Pulmonary artery endothelial cell (primary cell): ENCODE measurements at regions not wholly inside any gene's neighbourhood (a gene's known extent, or its start where the extent isn't known, plus 50 kb on each side); places are given as distances from the start of the nearest gene placed in this dataset.
A peak's percentile ranks its signal among the peaks of the same experiment; 100 is the strongest.

ENCODE experiments used
- DNase-seq: peaks from one replicate; pipeline ENCODE4 v3.0.0-alpha.2; 2011; ENCODE audit warnings: low read depth, low spot score

DNA sequence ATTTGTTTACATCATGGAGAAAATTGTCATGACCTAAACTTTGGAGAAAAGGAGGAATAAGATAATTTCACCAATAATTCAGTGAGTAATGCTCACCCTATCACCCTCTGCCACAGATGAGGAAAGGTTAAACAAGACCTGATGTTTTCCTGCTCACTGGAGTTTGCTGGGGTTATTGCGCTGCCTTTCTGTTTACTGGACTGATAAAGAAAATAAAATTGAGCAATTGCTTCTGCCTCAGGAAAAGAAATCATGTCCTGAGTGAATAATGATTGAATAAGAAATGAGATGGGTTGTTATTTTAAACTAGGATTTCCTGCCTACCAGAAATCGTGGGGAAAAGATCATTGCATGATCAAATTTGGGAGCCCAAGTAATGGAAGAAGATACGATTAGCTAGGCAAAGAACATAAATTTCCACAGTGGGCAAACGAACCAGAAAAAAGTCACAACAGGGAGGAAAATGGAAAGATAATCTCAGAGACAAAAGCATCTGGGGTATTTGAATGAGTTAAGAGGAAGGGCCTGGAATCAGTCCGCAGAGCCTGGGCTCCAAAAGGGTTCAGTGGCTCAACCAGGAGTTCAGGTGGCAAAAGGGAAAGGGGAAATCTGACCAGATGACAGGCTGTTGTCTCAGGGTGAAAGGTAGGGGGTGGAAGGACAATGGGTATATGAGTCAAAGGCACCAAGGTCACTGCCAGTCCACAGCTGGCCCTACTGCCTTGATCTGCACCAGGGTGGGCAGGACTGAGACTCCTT lies 146.8 kb downstream of the FAM43A start:
- peak; percentile 13 for DNase-seq

DNA sequence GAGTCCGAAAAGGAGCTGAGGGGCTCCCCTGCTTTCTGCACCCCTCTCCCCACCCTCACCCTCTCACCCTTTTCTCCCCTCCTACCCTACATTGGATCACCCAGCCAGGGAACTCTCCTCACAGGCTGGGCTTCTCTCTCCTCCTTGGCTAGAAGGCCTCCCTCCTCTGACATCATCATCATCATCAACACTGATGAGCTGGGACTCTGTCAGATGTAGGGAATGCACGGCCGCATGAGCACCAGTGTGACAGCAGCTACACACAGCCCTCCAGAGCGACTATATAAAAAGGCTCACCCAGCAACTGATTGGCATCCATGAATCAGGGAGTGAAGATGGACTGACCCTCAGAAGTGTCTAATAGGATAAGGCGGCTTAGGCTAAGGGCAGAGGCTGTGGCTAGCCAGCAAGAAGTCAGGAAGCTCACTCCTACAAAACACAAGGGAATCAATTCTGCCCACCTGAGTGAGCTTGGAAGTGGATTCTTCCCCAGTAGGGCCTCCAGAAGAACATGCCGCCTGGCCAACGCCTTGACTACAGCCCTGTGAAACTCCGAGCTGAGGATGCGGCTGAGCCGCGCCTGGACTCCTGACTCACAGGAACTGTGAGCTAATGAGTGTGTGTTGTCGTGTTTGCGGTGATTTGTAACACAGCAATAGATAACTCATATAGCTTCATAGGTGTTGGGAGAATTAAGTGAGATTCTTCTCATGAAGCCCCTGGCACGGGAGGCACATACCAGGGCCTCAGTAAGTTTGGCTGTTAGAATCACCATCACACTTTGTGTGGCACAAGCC lies 147.6 kb downstream of the FAM43A start:
- DNase-seq, result peak; percentile 46

DNA sequence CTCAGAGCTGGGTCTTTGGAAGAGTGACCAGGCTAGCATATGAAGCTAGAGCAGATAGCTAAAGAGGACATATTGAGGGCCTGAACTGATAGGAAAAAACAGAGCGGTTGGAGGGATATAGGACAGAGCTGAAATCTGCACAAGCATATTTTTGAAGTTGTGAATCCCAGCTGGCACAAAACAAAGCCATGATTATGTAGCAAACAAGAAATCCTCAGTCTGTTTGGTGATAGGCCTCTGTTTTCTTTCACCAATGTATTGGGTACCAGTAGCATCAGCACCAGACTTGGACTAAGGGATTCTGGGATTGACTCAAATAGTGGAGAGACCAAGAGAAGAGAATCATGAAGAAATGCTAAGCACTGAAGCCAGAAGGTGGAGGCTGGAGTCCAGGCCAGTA lies 151.0 kb downstream of the FAM43A start:
- DNase-seq, result no peak

DNA sequence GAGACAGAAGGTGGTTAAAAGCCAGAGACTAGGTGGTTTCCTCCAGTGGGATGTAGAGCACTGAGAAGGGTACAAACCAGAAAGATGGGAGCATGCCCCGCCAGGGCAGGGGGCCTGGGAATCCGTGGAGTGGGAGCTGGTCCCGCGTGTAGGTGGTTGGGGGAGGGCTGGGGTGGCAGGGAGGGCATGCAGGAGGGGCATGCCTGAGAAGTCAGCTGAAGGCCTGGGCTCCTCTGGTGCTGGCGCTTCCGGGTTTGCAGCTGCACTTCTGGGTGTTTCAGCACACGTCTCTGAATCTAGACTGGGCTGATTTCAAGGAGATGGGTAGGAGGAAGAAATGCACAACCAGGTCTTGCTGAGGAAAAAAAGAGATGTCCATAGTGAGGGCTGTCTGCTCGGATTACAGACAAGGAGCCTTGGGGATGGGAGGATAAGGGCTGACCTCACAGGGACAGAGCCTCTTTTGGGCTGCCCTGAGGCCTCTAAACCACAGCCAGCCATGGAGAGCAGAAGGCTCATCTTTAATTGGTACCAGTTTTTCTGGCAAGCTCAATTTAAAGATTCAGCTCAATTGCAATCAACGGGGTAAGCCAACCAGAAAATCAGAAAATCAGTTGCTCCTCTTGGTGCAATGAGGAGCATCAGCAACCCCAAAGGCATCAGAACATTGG lies 151.9 kb downstream of the FAM43A start:
- DNase-seq, result no peak

DNA sequence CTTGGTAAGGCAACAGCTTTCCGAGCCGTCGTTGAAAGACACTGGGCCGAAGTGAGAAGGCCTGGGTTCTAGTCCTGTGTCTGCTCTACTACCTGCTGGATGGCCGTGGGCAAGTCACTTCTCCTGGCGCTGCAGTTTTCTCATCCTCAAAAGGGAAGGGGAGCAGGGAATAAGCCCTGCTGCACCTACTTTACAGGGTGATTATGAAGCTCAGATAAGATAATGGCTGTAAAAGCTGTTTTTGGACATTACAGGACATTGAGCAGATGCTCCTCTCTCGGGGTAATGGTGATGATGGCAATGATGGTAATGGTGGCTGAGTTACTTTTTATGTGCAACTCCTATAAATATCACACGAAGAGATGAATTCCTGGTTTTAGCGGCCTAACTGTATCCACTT lies 152.6 kb downstream of the FAM43A start:
- DNase-seq, result no peak

DNA sequence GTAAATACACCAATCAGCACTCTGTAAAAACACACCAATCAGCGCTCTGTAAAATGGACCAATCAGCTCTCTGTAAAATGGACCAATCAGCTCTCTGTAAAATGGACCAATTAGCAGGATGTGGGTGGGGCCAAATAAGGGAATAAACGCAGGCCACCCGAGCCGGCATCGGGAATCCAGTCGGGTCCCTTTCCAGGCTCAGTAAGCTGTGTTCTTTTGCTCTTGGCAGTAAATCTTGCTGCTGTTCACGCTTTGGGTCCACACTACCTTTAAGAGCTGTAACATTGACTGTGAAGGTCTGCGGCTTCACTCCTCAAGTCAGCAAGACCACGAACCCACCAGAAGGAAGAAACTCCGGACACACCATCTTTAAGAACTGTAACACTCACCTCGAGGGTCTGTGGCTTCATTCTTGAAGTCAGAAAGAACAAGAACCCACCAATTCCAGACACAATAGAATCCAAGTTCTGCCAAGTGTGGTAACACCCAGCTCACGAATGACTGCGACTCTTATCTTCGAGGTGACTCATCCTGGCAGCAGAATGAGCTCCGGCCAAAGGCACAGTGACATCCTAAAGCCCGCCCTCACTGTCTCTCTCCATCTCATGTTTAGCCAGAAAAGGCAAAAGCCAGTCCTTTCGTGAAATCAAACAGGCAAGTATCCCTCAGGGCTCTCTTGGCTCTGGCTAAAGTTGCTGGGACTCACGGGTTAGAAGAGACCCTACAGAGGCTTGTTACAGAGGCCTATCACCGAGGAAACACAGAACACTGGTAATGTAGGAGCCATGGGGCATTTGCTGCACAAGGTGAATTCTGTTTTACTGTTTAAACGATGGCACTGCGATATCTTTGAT lies 155.2 kb downstream of the FAM43A start:
- DNase-seq, result peak; percentile 36

DNA sequence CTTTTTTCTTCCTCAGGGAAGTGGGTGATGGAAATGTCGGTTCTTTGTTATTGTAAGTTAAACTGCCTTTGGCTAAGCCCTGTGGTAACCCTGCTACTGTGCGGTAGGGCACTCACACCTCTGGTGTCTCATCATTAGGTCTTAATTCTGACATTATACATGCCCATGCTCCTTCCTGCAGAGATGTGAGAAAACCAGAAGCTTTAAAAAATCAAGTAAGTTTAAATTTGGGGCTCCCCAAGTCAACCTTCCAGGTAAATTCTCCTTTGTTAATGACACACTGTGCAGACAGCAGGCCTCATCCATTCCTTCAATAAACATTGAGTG lies 155.8 kb downstream of the FAM43A start:
- DNase-seq, result no peak

DNA sequence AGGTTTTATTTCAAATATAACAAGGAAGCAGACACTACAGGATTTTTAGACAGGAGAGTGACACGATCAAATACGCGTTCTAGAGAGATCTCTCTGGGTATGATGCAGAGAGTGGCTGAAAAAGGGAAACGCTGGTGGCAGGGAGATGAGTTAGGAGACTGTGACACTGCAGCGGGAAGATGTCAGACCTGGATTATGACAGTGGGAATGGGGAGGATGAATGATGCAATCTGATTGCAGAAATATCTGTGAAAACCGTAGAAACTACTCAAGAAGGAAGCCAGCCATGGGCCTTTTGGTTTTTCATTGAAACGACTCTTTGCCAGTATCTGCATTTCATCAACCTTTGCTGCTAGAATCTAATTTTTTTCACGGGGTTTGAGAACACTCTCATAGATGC lies 157.9 kb downstream of the FAM43A start:
- DNase-seq, result no peak

DNA sequence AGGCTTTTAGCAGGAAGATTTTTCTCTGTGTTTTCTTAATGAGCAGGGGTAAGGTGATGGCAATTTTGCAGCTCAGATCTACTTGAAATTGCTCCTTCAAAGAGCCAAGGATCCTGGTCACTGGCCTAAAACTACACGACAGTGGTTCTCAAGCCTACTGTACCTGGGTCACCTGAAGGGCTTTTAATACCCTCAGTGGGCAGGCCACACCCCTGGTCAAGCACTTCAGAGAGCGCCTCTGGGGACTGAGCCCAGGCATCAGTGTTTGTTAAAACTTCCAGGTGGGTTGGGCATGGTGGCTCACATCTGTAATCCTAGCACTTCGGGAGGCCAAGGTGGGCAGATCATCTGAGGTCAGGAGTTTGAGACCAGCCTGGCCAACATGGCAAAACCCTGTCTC lies 158.4 kb downstream of the FAM43A start:
- DNase-seq, result no peak

DNA sequence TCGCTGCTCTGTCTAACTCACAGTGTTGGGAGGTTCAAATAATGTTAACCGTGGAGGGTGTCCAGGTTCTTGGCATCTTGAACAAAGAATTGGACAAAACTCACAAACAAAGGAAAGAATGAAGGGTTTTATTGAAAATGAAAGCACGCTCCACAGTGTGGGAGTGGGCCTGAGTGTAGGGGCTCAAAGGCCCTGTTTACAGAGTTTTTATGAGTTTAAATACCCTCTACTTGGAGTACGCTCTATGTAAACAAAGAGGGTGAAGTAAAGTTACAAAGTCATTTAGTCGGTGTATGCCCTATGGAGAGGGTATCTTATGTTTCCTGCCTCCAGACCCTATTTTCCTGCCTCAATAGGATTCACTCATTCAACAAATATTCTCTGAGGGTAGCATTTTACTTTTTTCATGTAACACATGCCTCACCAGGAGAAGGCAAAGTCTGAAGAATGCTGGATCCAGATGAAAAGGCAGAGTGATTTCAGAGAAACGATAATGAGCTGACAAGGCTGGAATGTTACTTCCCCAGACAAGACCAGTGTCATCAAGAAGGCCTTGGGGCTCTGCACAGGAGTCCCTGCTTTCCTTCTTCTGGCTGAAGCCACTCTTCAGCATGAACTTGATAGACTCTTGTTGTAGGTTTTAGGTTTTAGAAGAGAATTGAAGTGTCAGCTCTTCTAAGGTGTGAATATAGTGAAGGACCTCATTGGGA lies 163.6 kb downstream of the FAM43A start:
- DNase-seq, result no peak

DNA sequence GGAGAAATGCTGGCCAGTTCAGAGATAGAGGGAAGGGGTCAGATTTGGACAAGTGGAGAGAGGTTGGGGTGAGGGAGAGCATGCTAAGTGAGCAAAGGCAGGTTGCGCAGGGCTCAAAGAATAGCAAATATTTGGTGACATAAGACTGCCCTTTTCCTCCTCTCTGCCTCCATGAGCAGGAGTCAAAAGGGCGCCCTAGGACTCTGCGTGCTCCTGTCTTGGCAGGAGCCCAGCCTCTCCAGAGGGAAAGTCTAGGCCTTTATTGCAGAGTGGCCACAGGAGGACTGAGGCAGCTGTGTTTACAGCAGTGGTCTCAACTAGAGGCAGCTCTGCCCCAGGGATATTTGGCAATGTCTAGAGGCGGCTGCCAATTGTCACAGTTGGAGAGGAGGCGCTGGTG lies 165.6 kb downstream of the FAM43A start:
- no peak for DNase-seq

DNA sequence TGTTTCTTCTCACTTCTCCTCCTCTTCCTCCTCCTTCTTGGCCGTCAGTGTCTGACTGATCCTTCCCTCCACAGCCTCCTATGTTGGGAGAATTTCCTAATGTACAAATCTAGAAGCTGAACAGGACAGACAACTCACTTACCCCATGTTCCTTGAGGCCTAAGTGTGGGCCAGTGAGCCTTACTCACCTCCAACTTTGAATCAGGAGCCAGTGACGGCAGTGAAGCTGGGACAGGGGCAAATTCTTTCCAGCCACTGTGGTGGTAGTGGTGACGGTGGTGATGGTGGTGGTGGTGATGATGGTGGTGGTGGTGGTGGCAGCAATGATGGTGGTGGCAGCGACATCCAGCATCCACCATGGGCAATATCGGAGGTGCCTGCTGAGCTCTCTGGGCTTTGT lies 166.3 kb downstream of the FAM43A start:
- DNase-seq, result no peak

DNA sequence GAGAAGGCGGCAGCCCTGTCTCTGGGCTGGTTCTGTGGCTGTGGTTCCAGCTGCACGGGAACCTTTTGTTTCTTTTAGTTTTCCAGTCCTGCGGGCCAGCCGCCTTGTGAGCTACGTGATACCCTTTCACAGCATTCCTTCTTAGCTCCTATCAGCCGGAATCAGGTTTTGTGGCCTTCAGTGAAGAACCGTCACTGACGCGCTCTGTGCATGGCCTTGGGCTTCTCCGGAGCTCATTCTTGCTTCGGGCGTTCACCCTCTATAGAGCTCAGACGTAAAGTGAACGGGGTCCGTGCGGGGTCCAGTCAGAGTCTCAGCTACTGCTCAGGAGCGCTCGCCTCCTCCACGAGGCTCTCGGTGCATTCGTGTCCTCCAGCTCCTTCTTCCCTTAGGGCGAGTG lies 166.7 kb downstream of the FAM43A start:
- no peak for DNase-seq

DNA sequence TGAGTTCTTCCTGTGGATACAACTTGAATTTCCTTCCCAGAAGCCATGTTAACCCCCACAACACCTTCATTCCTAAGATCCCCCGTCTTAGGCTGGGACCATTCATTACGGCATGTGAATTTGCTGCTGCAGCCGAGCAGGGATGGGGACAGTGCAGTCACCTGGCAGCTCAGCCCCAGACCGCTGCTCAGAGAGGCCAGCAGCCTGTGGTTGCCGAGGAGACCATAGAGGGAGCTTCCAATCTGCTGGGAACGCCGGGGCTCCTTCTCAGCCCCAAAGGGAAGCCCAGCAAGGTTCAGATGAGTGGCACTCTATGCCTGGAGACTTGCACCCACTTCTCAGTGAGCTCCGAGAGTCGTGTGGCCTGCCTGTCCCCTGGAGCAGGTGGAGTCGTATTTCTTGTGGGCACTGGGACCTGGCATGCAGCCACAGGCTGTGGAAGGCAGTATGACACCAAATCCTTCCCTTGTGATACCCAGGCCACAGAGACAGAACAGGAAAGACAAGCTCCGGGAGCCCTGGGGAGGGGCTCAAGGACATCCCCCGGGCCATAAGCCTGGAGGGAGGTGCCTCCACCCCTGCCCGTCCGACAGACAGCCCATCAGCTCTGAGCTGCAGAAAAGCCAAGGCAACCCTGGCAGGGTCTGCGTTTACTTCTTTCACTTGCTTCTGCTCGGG lies 167.3 kb downstream of the FAM43A start:
- DNase-seq, result no peak

DNA sequence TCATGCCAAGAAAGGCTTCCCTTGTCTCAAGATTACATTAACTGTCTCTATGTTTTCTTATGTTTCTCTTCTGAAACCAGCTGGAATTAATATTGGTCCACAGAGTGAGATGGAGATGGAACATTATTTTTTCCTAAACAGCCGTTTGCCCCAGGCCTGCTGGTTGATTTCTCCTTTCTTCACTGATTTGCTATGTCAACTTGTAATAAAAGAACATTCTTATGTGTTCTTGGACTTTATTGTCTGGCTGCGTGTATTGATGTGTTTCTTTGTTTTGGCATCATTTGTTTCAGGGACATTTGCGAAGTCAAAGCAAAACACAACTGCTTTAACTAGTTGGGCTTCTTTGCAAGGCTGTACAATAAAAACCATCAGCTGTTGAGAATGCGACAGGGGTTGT lies 168.5 kb downstream of the FAM43A start:
- no peak for DNase-seq

DNA sequence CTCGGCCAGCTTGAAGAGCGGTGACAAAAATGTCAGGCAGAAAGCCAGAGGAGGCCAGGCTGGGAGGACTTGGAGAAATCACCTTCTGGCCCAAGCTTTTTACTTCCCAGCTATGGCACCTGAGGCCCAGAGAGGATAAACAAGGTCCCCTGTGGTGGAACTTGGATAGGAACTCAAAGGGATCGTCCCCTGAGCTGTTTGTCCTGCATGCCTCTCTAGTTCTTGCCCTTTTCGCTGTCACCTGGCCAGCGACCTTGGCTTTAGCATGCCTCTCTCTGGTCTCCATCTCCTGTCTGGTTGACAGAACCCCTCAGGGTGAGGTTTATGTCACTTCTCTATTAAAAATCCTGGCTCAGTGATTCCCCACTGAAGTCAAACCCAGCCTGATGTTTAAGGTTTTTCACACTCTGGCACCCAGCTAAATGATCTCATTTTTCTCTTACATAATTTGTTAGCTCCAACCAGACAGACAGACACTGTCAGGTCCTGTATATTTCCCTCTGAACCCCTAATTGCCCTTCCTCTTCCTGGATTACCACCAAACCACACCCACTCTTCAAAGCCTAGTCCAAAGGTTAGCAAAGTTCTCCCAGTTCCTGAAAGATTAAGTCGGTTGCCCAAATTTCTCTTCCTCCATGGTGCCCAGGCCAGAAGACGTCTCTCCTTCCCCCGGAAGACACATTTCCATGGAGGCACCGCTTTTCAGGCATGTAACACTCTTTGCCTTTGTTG lies 169.1 kb downstream of the FAM43A start:
- DNase-seq, result no peak

DNA sequence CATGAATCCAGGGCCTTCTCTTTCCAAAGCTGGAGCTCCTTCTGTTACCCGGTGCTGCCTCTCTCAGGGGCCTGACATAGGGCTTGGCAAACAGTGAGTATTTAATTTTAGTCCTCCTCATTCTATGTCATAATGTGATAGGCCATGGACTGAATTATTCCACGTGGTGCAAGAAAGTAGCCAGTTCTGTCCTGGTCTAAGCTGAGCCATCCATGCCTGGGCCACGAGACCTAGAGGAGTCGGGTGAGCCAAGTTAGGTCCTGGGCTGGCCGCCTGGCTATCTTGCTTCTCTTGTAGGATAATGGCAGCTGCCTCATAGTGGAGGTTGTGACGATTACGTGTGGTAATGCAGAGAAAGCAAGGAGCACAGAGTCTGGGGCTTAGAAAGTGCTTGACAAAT lies 170.6 kb downstream of the FAM43A start:
- DNase-seq, result no peak

DNA sequence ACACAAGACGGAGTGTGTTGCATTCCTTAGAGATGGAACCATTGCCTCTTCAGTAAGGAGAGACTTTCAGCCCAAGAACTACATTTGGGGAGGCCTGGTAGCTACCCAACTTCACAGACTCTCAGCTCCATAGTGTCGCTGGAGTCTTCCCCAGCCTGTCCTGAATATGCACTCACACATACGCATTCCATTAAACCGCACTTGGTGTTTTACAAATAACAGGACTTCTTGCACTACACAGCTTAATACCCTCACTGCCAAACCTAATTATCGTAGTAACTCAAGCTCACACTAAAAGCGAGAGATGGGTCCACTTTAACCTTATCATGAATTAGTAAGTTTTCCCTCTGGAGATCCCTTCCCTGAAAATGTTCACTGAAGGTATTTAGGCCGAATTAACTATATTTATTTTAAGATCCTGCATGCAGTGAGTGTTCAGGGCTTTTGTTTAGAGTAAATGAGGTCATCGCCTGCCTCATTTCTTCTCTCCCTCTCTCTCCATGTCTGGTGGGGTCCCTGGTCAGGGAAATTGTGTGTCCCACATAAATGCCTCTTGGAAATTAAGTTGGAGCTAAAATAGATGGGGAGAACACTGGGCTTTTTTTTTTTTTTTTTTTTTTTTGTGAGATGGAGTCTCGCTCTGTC lies 171.9 kb downstream of the FAM43A start:
- no peak for DNase-seq

DNA sequence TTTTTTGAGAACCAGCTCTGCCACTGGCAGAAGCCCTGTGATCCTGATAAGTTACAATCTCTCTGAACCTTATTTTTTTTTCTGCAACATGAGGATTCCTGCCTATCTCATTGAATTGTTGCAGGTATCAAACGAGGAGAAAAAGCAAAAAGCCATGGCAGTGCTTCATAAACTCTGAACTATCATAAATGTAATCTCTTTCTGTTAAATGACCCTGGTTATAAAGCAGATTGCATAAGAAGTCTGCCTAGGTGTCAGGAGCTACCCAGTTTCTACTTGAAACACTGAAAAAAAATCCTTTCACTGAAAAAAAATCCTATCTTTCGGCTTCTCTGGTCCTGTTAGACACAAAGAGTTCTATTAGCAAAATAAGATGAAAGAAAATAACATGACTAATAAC lies 172.7 kb downstream of the FAM43A start:
- DNase-seq, result no peak
